ENCODE measurements at regions not wholly inside any gene's neighbourhood (a gene's known extent, or its start where the extent isn't known, plus 50 kb on each side); places are given as distances from the start of the nearest gene placed in this dataset.

- Histone ChIP-seq H3K9ac (ENCODE audit: low read length) (no peak overlapping the region), H3K79me1 (ENCODE audit: low read length) (no peaks in the 10 kb centered on the region), H3K23ac (ENCODE audit: low read length) (no peak overlapping the region), H3K4ac (ENCODE audit: low read depth, low read length) (no peak overlapping the region), H3K9me3 (ENCODE audit: insufficient read depth, low read depth, low read length) (peaks cover 2% of the 10 kb centered on the region), H2BK5ac (ENCODE audit: low read depth, low read length, poor library complexity) (no peak overlapping the region), H2BK120ac (ENCODE audit: insufficient read depth, low read length, poor library complexity) (no peak overlapping the region), H3K36me3 (ENCODE audit: control insufficient read depth in 1 of 2, insufficient read depth in 2 of 2, low read length in 2 of 2) (no peaks in the 10 kb centered on the region), H3K4me3 (ENCODE audit: low read depth, low read length) (peak overlapping the region; percentile 70), H2AFZ (ENCODE audit: insufficient read depth, low read length, poor library complexity) (no peak overlapping the region), H3K4me1 (ENCODE audit: control insufficient read depth in 1 of 2, insufficient read depth in 2 of 2, low read length in 2 of 2) (peaks cover 4 to 5% of the 10 kb centered on the region in 2 experiments), H4K12ac (ENCODE audit: low read depth, low read length) (no peak overlapping the region), H3K18ac (ENCODE audit: low read length) (no peak overlapping the region), H2AK5ac (ENCODE audit: low read length) (no peak overlapping the region), H4K91ac (ENCODE audit: low read depth, low read length) (no peak overlapping the region), H3K27ac (ENCODE audit: low read depth, low read length) (no peak overlapping the region), H3K4me2 (ENCODE audit: low read length) (peak overlapping the region; percentile 92), H4K8ac (ENCODE audit: low read depth, low read length) (no peak overlapping the region), H2BK12ac (ENCODE audit: low read length) (no peak overlapping the region), H3K79me2 (ENCODE audit: control insufficient read depth, insufficient read depth, low read length, poor library complexity) (no peaks in the 10 kb centered on the region), H3K27me3 (ENCODE audit: insufficient read depth, low read length) (peaks cover 48% of the 10 kb centered on the region), H3K14ac (ENCODE audit: low read length) (no peak overlapping the region)
- no CpG with 5 or more reads among the region's 57 CpGs for WGBS (ENCODE audit: extremely low coverage, insufficient coverage, insufficient read length)
- peak in 1 of 2 donors; percentile 28 for DNase-seq
Observed at GRCh38 chr22:46070215-46070802, 80.0 kb upstream of the PPARA start.

DNA sequence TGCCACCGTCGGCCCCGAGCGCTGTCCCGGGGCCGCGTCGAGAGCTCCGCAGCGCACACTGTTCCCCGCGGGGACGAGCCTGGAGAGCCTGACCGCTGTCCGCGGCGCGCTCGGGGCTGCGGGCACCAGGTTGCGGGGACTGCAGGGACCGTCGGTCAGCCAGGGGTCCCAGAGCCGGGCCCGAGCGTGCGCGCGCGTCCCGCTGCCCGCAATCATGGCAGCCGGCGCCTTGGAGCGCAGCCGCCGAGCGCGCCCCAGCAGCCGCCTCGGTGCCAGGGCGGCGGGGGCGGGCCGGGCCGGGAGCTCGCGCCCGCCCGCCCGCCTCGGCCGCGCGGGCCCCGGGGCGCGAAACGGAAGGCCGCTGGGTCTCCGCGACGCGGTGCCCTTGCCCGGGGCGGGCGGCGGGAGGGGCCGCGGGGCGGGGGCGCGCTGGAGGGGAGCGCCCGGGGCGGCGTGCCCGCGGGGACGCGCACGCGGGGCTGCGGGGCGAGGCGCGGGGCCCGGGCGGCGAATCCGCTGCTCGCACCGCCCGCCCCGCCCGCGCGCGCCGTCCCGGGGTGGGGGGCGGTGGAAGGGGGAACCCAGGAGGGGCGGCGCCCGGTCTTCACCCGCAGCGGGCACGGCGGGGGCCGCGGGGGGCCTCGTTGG, 79.4 kb upstream of the PPARA start:
- peaks cover 2% of the 10 kb centered on the region for H3K9me3 ChIP-seq (ENCODE audit: insufficient read depth, low read depth, low read length)
- H4K91ac ChIP-seq (ENCODE audit: low read depth, low read length) = no peak overlapping the region
- peak overlapping the region; percentile 70 for H3K4me3 ChIP-seq (ENCODE audit: low read depth, low read length)
- H2AFZ ChIP-seq (ENCODE audit: insufficient read depth, low read length, poor library complexity) = no peak overlapping the region
- no peaks in the 10 kb centered on the region for H3K36me3 ChIP-seq (ENCODE audit: control insufficient read depth in 1 of 2, insufficient read depth in 2 of 2, low read length in 2 of 2)
- H2BK120ac ChIP-seq (ENCODE audit: insufficient read depth, low read length, poor library complexity) = no peak overlapping the region
- no peak overlapping the region for H4K8ac ChIP-seq (ENCODE audit: low read depth, low read length)
- H3K27me3 ChIP-seq (ENCODE audit: insufficient read depth, low read length) = peaks cover 48% of the 10 kb centered on the region
- no peak overlapping the region for H3K14ac ChIP-seq (ENCODE audit: low read length)
- no peak overlapping the region for H3K23ac ChIP-seq (ENCODE audit: low read length)
- DNase-seq = peak in 1 of 2 donors; percentile 27
- H3K18ac ChIP-seq (ENCODE audit: low read length) = no peak overlapping the region
- WGBS (ENCODE audit: extremely low coverage, insufficient coverage, insufficient read length) = no CpG with 5 or more reads among the region's 112 CpGs
- H3K79me1 ChIP-seq (ENCODE audit: low read length) = no peaks in the 10 kb centered on the region
- peaks cover 4 to 5% of the 10 kb centered on the region in 2 experiments for H3K4me1 ChIP-seq (ENCODE audit: control insufficient read depth in 1 of 2, insufficient read depth in 2 of 2, low read length in 2 of 2)
- no peaks in the 10 kb centered on the region for H3K79me2 ChIP-seq (ENCODE audit: control insufficient read depth, insufficient read depth, low read length, poor library complexity)
- no peak overlapping the region for H2BK5ac ChIP-seq (ENCODE audit: low read depth, low read length, poor library complexity)
- no peak overlapping the region for H3K27ac ChIP-seq (ENCODE audit: low read depth, low read length)
- H2BK12ac ChIP-seq (ENCODE audit: low read length) = no peak overlapping the region
- no peak overlapping the region for H4K12ac ChIP-seq (ENCODE audit: low read depth, low read length)
- no peak overlapping the region for H2AK5ac ChIP-seq (ENCODE audit: low read length)
- no peak overlapping the region for H3K9ac ChIP-seq (ENCODE audit: low read length)
- H3K4me2 ChIP-seq (ENCODE audit: low read length) = peak overlapping the region; percentile 92
- no peak overlapping the region for H3K4ac ChIP-seq (ENCODE audit: low read depth, low read length)

DNA sequence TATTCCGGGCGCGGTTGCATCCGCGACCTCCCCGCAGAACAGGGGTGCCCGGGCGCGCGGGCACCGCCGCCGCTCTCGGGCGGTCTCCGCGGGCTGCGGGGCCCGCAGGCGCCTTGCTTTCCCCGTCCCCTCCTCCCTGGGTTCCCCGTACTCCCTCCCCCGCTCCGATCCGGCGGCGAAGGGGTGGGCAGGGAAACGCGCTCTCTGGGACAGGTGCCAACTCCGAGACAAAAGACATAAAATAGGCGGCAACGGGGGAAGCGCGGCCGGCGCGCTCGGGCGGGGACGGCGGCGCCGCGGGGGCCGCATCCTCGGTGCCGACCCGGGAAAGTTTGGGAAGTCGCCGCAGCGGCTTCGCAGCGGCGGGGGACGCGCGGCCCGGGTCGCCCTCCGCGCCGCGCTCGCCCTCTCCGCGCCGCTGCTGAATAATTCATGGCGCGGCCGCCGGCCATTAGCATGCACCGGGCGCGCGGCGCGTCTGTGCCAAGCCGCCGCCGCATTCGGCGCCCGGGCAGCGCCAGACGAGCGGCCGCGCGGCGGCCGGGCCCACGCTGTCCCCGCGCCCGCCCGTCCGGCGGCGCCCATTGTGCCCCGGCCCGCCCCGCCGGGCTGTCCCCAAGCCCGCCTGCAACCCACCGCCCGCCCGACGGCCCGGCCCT, 78.7 kb upstream of the PPARA start:
- Histone ChIP-seq H3K36me3 (ENCODE audit: control insufficient read depth in 1 of 2, insufficient read depth in 2 of 2, low read length in 2 of 2) (no peaks in the 10 kb centered on the region), H3K23ac (ENCODE audit: low read length) (no peak overlapping the region), H4K91ac (ENCODE audit: low read depth, low read length) (no peak overlapping the region), H3K79me1 (ENCODE audit: low read length) (no peaks in the 10 kb centered on the region), H4K8ac (ENCODE audit: low read depth, low read length) (no peak overlapping the region), H3K79me2 (ENCODE audit: control insufficient read depth, insufficient read depth, low read length, poor library complexity) (no peaks in the 10 kb centered on the region), H2AFZ (ENCODE audit: insufficient read depth, low read length, poor library complexity) (no peak overlapping the region), H3K9me3 (ENCODE audit: insufficient read depth, low read depth, low read length) (peaks cover 2% of the 10 kb centered on the region), H3K14ac (ENCODE audit: low read length) (no peak overlapping the region), H3K4me2 (ENCODE audit: low read length) (peak overlapping the region; percentile 92), H3K4me3 (ENCODE audit: low read depth, low read length) (no peak overlapping the region), H3K27ac (ENCODE audit: low read depth, low read length) (no peak overlapping the region), H2BK12ac (ENCODE audit: low read length) (no peak overlapping the region), H3K4ac (ENCODE audit: low read depth, low read length) (no peak overlapping the region), H3K4me1 (ENCODE audit: control insufficient read depth in 1 of 2, insufficient read depth in 2 of 2, low read length in 2 of 2) (peaks cover 4 to 5% of the 10 kb centered on the region in 2 experiments), H4K12ac (ENCODE audit: low read depth, low read length) (no peak overlapping the region), H3K9ac (ENCODE audit: low read length) (no peak overlapping the region), H3K18ac (ENCODE audit: low read length) (no peak overlapping the region), H3K27me3 (ENCODE audit: insufficient read depth, low read length) (peaks cover 48% of the 10 kb centered on the region), H2BK5ac (ENCODE audit: low read depth, low read length, poor library complexity) (no peak overlapping the region), H2AK5ac (ENCODE audit: low read length) (no peak overlapping the region), H2BK120ac (ENCODE audit: insufficient read depth, low read length, poor library complexity) (no peak overlapping the region)
- DNase-seq = peak in 1 of 2 donors; percentile 32
- no CpG with 5 or more reads among the region's 109 CpGs for WGBS (ENCODE audit: extremely low coverage, insufficient coverage, insufficient read length)

GRCh38 chr22:46072110-46072881, 78.0 kb upstream of the PPARA start:
- Histone ChIP-seq H3K79me2 (ENCODE audit: control insufficient read depth, insufficient read depth, low read length, poor library complexity) (no peaks in the 10 kb centered on the region), H3K27me3 (ENCODE audit: insufficient read depth, low read length) (peaks cover 48% of the 10 kb centered on the region), H3K27ac (ENCODE audit: low read depth, low read length) (no peak overlapping the region), H3K4me3 (ENCODE audit: low read depth, low read length) (peak overlapping the region; percentile 32), H2BK120ac (ENCODE audit: insufficient read depth, low read length, poor library complexity) (no peak overlapping the region), H4K91ac (ENCODE audit: low read depth, low read length) (no peak overlapping the region), H3K23ac (ENCODE audit: low read length) (no peak overlapping the region), H3K79me1 (ENCODE audit: low read length) (no peaks in the 10 kb centered on the region), H2BK12ac (ENCODE audit: low read length) (no peak overlapping the region), H3K4me2 (ENCODE audit: low read length) (peak overlapping the region; percentile 92), H3K9me3 (ENCODE audit: insufficient read depth, low read depth, low read length) (peaks cover 2% of the 10 kb centered on the region), H3K14ac (ENCODE audit: low read length) (no peak overlapping the region), H3K36me3 (ENCODE audit: control insufficient read depth in 1 of 2, insufficient read depth in 2 of 2, low read length in 2 of 2) (no peaks in the 10 kb centered on the region), H3K18ac (ENCODE audit: low read length) (no peak overlapping the region), H3K4me1 (ENCODE audit: control insufficient read depth in 1 of 2, insufficient read depth in 2 of 2, low read length in 2 of 2) (peaks cover 4 to 5% of the 10 kb centered on the region in 2 experiments), H3K9ac (ENCODE audit: low read length) (no peak overlapping the region), H2AK5ac (ENCODE audit: low read length) (no peak overlapping the region), H3K4ac (ENCODE audit: low read depth, low read length) (no peak overlapping the region), H4K12ac (ENCODE audit: low read depth, low read length) (no peak overlapping the region), H2AFZ (ENCODE audit: insufficient read depth, low read length, poor library complexity) (no peak overlapping the region), H4K8ac (ENCODE audit: low read depth, low read length) (no peak overlapping the region), H2BK5ac (ENCODE audit: low read depth, low read length, poor library complexity) (no peak overlapping the region)
- no CpG with 5 or more reads among the region's 81 CpGs for WGBS (ENCODE audit: extremely low coverage, insufficient coverage, insufficient read length)
- peak; percentile 27 to 48 for DNase-seq

All from trophoblast cell (in vitro differentiated cells and primary cell).